Fibroblast of pulmonary artery (primary cell): ENCODE measurements at regions not wholly inside any gene's neighbourhood (a gene's known extent, or its start where the extent isn't known, plus 50 kb on each side); places are given as distances from the start of the nearest gene placed in this dataset.

Experiments used
- DNase-seq: peaks from one replicate; pipeline ENCODE4 v3.0.0-alpha.2; 2010; ENCODE audit warnings: low read depth
- H3K4me3 ChIP-seq: replicated peaks from 2 replicates; pipeline ENCODE4 v1.5.1; 2011; ENCODE audit warnings: low read depth, mild to moderate bottlenecking, control low read depth, low read length, moderate library complexity
- CTCF ChIP-seq: IDR thresholded peaks from 2 replicates; pipeline ENCODE4 v1.5.1; 2011; ENCODE audit warnings: mild to moderate bottlenecking, control low read depth, low read length, inconsistent platforms; ENCODE audit errors: missing control alignments

- H3K4me3 ChIP-seq, result no peak overlapping the region
- no peak for DNase-seq
- no peak for TF ChIP-seq CTCF
Observed at GRCh38 chr1:103162360-103162759, 54.0 kb upstream of the COL11A1 start.

GRCh38 chr1:103160281-103160680 is 52.0 kb upstream of the COL11A1 start:
- DNase-seq, result no peak
- no peak overlapping the region for H3K4me3 ChIP-seq
- no peak for TF ChIP-seq CTCF
